ENCODE measurements at regions not wholly inside any gene's neighbourhood (a gene's known extent, or its start where the extent isn't known, plus 50 kb on each side); places are given as distances from the start of the nearest gene placed in this dataset.

- no peak for TF ChIP-seq CTCF (IDR thresholded peaks at IDR 0.05)
- no peak for TF ChIP-seq POLR2A (IDR thresholded peaks at IDR 0.05)
Observed at GRCh38 chr22:49629586-49630447, 197.9 kb downstream of the BRD1 start.

All from adrenal gland (tissue), 5 donors.